ENCODE measurements at regions not wholly inside any gene's neighbourhood (a gene's known extent, or its start where the extent isn't known, plus 50 kb on each side); places are given as distances from the start of the nearest gene placed in this dataset.

- Mint-ChIP-seq H3K9me3 (peaks cover 2% of the 10 kb centered on the region), H3K4me3 (no peak overlapping the region)
- TF ChIP-seq, protein P1, sequence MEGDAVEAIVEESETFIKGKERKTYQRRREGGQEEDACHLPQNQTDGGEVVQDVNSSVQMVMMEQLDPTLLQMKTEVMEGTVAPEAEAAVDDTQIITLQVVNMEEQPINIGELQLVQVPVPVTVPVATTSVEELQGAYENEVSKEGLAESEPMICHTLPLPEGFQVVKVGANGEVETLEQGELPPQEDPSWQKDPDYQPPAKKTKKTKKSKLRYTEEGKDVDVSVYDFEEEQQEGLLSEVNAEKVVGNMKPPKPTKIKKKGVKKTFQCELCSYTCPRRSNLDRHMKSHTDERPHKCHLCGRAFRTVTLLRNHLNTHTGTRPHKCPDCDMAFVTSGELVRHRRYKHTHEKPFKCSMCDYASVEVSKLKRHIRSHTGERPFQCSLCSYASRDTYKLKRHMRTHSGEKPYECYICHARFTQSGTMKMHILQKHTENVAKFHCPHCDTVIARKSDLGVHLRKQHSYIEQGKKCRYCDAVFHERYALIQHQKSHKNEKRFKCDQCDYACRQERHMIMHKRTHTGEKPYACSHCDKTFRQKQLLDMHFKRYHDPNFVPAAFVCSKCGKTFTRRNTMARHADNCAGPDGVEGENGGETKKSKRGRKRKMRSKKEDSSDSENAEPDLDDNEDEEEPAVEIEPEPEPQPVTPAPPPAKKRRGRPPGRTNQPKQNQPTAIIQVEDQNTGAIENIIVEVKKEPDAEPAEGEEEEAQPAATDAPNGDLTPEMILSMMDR (IDR thresholded peaks at IDR 0.05; ENCODE audit: unreplicated experiment in 3 of 3), result no peak
These were observed 479.8 kb downstream of the DNAH5 start for GRCh38 chr5:13464532-13465193.

DNA sequence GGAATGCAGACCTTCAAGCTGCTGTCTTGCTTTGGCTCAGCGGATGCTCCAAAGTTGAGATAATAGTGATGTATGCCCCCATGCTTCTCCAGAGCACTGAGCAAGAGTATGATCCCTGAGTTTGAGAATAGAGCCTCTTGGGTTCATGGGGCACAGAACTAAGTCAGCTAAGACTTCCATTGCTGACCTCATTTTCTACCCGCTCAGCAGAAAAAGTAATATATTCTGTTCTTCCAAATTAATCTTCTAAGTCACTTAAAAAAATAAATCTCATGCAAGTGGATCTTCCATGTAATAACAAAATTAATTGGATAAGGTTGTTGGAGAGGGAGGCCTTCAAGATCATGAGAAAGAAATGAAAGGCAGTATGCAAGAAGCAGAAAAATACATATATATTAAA lies 483.9 kb downstream of the DNAH5 start:
- no peak overlapping the region for H3K27ac Mint-ChIP-seq
- no peaks in the 10 kb centered on the region for H3K27me3 Mint-ChIP-seq (ENCODE audit: low read depth)
- H3K4me3 Mint-ChIP-seq, result no peak overlapping the region
- H3K36me3 Mint-ChIP-seq (ENCODE audit: low read depth), result no peaks in the 10 kb centered on the region
- no peaks in the 10 kb centered on the region for H3K9me3 Mint-ChIP-seq
- H3K4me1 Mint-ChIP-seq, result no peaks in the 10 kb centered on the region
- TF ChIP-seq, protein P1 (IDR thresholded peaks at IDR 0.05; ENCODE audit: unreplicated experiment in 3 of 3), result no peak

More at GRCh38 chr5:13464532-13465193, 479.8 kb downstream of the DNAH5 start:
- H3K4me1 Mint-ChIP-seq, result no peaks in the 10 kb centered on the region
- peaks cover 3% of the 10 kb centered on the region for H3K27me3 Mint-ChIP-seq (ENCODE audit: low read depth)
- no peaks in the 10 kb centered on the region for H3K36me3 Mint-ChIP-seq (ENCODE audit: low read depth)
- H3K27ac Mint-ChIP-seq, result no peak overlapping the region

DNA sequence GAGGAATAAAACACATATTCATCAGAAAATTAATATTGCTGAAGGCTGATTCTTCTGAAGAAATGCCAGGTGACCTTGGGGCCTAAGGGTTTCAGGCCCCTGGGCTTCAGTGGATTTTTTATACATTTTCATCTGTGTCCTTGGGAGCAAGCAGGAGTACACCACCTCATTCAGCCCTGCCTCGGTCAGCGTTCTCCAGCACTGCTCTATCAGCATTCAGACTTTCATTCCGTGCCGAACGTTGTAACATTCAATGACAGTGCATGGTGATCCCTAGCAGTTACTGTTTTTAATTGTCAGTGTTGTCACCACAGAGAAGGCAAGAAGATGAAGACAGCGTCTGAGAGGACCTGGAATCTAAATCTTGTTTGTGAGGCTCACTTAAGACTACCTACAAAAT lies 490.4 kb downstream of the DNAH5 start:
- TF ChIP-seq, protein P1 (IDR thresholded peaks at IDR 0.05; ENCODE audit: unreplicated experiment in 3 of 3), result no peak
- no peaks in the 10 kb centered on the region for H3K27me3 Mint-ChIP-seq (ENCODE audit: low read depth)
- no peaks in the 10 kb centered on the region for H3K36me3 Mint-ChIP-seq (ENCODE audit: low read depth)
- H3K9me3 Mint-ChIP-seq, result no peaks in the 10 kb centered on the region
- H3K4me1 Mint-ChIP-seq, result no peaks in the 10 kb centered on the region
- H3K27ac Mint-ChIP-seq, result no peak overlapping the region
- H3K4me3 Mint-ChIP-seq, result no peak overlapping the region

- Mint-ChIP-seq H3K4me1 (no peaks in the 10 kb centered on the region), H3K27me3 (ENCODE audit: low read depth) (no peaks in the 10 kb centered on the region), H3K4me3 (no peak overlapping the region), H3K36me3 (ENCODE audit: low read depth) (no peaks in the 10 kb centered on the region), H3K27ac (no peak overlapping the region), H3K9me3 (no peaks in the 10 kb centered on the region)
- TF ChIP-seq, protein P1 (IDR thresholded peaks at IDR 0.05; ENCODE audit: unreplicated experiment in 3 of 3), result no peak
These were observed 495.6 kb downstream of the DNAH5 start for GRCh38 chr5:13448843-13449242.

DNA sequence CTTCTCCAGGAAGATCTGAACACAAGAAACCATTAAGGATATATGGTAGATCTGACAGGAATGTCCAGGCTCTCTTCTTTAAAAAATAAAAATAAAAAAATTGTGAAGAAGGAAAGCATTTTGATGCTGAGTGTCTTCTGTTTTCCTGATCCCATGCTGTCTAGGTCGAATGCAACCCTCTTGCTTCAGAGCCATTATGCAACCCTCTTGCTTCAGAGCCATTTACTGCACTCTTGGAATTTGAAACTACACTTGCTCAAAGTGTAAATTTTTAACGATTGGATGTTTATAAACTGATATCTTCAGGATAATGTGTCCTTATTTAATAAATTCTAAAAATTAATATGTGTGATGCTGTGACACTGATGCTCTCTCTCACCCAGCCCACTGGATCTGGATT lies 505.1 kb downstream of the DNAH5 start:
- Mint-ChIP-seq H3K36me3 (ENCODE audit: low read depth) (no peaks in the 10 kb centered on the region), H3K4me1 (no peaks in the 10 kb centered on the region), H3K9me3 (no peaks in the 10 kb centered on the region), H3K4me3 (no peak overlapping the region), H3K27ac (no peak overlapping the region), H3K27me3 (ENCODE audit: low read depth) (no peaks in the 10 kb centered on the region)
- TF ChIP-seq, protein P1 (IDR thresholded peaks at IDR 0.05; ENCODE audit: unreplicated experiment in 3 of 3), result no peak

All from nephron (organoid).